HG02852 (cell line): ENCODE measurements at regions not wholly inside any gene's neighbourhood (a gene's known extent, or its start where the extent isn't known, plus 50 kb on each side); places are given as distances from the start of the nearest gene placed in this dataset.

Source experiments
- ATAC-seq: cut with Tn5 transposase; IDR thresholded peaks from one replicate; pipeline ENCODE4 v1.9.1; 2021; ENCODE audit warnings: mild to moderate bottlenecking, moderate library complexity; ENCODE audit not compliant: unreplicated experiment

DNA sequence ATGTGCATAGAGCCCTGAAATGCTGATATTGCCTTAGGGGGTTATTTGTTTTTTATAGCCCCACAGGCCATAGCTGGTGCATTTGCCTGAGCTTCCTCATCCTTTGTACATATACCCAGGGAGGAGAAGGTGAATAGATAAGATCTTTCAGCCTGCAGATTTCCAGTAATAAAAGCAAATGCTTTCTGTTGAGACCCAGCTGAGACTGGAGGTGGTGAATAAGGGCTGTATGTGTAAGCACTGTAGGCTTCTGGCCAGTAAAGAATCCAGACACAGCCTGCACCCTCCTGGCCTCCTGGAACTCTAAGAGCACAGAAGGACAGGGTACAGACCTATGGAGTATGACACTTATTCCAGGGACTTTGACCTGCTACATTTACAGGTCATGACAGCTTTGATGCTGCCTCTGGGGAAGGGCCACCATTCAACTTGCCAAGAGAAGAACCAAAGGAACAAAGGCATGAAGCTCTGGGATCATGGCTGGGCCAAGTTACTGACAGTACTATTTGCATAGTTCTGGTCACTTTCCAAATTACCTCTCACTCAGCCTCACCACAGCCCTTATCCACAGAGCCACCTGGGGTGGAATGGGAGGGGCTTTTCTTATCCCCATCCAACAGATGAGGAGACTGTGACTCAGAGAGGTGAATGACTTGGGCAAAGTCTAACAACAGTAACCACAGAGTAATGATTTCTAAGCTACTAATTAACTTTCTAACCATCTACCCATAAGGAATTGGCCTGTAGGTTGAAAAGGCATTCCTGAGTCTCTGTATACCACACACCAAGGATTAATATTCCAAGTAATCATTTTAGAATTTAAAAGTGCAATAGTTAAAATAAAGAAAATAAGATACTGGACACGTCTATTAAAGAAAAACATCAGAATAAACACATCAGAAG, 604.5 kb upstream of the KLF4 start:
- no peak for ATAC-seq

DNA sequence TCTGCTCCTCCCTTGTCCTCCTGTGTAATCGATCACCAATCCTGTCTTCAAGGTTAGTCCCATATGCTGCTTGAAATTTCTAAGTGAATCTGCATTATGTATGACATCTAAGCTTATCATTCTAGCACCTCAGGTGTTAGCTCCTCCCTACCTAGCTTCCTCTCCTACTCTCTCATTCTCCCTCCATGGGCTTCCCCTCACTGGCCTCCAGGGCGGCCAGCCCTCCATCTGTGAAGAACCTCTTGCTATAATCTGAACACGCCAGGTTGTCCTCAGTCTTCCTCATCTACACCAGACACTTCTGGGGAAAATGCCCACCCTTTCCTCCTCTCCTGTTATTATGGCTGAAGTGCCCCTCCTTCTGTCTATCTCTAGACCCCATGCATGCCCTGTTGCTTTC, 599.3 kb upstream of the KLF4 start:
- no peak for ATAC-seq

DNA sequence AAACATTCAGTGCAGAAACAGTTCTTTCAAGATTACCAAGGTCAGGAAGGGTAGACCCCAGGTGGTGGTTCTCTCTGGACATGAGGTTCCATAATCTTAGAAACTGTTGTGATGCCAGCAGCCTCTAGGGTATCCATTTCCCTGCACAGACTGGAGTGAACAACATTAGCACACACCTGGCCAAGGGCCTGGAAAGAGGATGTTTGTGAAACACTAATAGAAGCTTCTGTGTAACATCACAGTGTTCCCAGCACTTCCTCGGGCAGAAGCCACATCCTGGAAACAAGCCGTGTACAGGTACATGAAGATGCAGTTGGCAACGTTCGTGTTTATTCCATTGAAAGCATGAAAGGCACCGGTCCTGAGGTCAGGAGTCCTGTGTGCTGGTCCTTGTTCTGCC, 598.2 kb upstream of the KLF4 start:
- ATAC-seq = no peak

DNA sequence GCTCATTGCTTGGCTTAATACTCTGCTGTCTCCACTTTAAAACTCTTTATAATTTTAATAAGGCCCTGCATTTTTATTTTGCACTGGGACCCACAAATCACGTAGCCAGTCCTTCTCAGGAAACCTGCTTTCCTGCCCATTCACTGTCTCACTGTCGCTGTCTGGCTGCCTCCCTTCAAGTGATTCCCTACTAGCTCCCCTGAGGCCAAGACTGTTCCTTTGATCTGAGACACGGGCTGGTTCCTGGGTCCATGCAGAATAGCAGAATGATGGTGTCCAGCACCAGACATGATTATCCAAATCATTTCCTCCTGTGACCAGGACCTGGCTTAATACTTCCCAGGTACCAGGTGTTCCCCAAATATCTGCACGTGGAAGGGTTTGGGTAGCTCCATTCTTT, 597.1 kb upstream of the KLF4 start:
- ATAC-seq = no peak

DNA sequence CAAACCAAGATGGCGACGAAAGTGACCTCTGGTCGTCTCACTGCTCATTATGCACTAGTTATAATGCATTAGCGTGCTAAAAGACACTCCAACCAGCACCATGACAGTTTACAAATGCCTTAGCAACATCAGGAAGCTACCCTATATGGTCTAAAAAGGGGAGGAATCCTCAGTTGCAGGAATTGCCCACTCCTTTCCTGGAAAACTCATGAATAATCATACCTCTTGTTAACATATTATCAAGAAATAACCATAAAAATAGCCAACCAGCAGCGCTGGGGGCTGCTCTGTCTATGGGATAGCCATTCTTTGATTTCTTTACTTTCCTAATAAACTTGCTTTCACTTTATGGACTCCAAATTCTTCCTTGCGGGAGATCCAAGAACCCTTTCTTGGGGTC, 595.7 kb upstream of the KLF4 start:
- no peak for ATAC-seq

DNA sequence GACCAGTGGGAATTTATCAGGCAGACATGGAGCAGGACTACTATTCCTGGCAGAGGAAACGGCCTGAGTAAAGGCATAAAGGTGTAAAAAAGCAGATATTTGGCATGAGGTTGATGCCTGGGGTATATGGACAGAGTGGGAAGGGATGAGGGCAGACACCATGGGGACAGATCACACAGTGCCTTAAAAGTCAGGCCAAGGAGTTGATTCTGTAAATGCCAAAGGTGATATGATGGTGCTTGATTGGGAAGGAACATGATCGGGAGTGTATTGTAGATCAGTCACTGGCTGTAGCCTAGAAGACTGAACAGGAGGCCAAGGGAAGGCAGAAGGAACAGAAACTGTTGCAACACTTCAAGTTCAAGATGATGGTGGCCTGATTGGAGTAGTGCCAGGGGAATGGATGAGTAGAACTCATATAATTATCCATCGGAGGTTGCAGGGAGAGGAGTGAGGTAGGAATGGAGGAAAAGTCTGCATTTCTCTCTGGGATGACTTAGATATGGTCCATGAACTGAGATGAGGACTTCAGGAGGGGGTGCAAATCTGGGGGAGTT, 594.3 kb upstream of the KLF4 start:
- no peak for ATAC-seq

DNA sequence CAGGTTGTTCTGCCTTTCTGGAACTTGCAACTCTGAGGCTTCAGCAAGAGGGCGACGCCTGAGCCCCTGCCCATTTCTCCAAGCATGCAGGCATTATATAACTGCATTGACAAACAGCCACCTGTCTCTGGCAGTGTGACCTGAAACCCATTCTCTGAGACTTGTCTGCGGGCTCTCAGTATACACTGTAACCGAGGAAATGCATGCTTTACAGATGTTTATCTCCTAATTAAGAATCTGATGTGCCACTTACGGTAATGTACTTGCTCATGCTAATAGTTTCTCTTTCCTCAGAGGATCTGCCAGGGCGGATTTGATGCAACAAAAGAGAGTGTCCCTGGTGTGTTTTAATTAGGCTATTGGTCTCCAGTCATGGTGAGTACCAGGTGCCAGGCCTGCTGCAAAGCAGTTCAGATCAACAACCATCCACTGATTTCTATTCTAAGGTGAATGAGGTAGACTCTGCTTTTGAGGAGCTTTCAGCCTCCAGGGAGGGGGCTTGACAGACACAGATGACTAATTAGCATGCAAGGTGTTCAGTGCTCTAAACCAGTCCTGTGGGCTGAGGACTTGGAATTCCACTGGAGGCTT, 593.7 kb upstream of the KLF4 start:
- no peak for ATAC-seq

DNA sequence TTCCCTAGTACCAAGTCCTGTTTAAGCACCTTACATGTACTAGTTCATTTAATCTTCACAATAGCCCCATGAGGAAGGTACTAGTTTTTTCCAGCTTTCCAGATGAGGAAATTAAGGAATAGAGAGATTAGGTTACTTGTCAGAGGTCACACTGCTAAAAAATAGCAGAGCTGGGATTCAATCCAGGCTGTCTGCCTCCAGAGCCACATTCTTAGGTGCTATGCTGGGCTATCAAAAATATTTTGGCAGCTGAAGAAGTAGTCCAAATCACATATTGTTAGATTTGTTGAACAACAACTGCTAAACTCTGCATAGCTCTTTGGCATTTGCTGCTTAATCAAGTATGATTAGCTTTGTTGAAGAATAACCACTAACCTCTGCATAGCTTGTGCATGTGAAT, 591.5 kb upstream of the KLF4 start:
- ATAC-seq = no peak

DNA sequence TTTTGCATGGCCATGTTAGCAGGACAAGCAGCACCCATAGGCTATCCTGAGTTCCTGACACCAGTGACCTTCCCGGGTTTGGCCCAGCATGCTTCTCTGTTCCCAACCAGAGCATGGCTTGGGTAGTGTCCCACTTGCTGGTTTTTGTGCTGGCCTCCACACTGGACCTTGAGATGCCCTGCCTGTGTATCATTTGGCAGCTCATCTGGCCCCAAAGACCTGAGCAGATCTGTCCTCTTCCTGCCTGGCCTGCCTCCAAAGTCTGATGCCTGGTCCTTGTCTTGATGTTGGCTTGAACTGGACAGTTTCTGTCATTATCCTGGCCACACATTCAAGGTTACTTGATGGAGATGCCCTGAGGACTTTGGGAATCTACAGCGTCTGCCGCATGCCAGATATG, 590.7 kb upstream of the KLF4 start:
- ATAC-seq = no peak

DNA sequence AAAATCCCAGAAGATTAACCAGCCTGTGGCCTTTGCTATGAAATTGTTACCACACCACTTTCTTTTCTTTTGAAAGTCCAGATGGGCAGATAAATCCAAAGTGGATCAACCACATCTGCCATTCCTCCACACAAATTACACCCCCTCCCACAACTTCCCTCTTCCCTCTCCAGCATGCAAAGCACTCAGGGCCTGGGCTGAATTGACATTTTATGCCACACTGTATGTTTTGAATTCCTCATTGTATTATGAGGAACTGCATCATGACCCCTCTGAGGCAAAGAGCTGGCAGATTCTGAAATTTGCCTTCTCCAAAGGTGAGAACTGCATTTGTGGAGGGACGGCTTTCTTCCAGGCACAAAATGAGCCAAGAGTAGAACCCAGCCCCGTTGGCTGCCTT, 589.2 kb upstream of the KLF4 start:
- no peak for ATAC-seq

DNA sequence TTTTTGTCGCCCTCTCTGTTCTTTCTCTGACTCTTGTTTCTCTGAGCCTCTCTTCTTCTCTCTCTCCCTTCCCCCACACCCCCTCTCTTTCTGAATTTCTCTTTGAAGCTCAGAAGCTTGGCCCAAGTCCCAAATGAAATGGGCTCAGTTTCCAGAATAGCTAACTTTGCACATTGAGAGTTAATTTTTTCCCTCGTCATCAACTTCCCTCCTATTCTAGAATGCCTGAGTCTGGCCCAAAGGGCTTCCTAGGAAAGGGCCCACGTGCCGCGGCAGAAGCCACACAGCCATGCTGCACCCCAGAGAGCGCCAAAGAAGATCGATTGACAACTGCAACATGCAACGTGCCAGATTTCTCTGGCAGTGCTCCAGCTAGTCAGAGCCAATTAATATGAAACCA, 588.8 kb upstream of the KLF4 start:
- ATAC-seq = no peak

DNA sequence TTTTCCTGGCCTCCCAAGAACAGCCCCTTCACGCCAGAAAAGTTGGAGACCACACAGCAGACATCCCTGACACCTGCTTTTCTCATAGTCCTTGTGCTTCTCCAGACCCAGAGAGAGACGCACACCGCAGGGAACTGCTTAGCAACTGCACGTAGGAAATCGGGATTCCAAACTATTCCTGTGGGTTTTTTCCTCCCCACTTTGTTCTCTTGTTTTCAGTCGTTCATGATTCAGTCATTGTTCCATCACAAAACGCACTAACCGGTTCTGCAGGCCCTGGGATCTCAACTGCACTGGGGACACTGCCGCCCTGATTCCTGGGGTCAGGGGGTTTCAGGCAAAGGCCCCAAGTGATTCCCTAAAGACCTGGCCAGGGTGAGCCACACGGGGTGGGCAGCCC, 588.0 kb upstream of the KLF4 start:
- ATAC-seq = no peak

DNA sequence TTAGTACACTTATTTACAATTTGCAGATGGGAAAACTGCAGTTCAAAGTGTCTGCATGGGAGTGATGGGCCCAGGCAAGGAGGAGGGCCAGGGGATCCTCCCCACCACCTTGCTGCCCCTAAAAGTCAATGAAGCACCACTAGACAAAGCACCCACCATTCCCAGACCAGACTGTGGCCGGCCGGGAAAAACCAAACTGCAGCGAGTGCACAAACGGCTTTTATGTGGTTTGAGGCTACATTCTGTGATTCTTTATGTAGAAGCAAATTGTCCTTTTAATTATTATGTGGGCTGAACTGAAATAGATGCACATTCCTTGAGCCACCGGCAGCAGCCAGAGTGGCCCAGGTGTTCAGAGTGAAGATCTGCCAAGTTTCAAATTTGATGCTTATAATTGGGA, 585.3 kb upstream of the KLF4 start:
- ATAC-seq = no peak

DNA sequence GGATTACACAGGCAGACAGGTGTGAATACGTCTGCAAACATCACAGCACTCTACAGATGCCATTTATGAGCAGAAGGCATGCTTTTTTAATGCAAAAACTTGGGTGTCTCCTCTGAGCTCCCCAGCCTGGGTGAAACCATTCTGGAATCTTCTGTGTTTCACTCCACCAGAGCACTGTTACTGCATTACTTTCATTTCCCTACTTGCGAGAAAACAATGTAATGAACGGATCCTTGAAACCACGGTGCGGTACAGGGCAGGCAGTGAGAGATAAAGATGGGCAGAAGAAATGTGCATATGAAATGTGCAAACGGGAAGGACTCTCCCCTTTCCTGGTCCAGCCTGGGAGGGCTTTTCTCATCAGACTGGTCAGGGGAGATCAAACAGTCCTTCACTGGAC, 584.3 kb upstream of the KLF4 start:
- ATAC-seq = no peak

DNA sequence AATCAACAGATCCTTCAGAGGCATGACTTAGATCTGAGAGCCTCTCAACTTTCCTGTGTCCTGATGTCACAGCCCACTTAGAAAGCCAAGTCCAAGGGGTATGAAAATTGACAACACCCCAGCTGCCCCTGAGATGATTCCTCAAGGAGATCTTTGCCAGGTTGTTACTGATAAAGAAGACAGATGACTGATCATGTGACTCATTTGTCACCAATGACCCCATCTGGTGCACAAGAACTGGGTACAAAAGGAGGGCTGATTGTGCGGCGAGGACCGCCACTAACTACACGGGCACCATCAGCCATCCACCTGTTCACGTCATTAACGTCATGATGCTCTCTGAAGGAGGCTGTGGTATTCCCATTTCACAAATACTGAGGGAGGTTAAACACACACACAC, 583.2 kb upstream of the KLF4 start:
- ATAC-seq = no peak

DNA sequence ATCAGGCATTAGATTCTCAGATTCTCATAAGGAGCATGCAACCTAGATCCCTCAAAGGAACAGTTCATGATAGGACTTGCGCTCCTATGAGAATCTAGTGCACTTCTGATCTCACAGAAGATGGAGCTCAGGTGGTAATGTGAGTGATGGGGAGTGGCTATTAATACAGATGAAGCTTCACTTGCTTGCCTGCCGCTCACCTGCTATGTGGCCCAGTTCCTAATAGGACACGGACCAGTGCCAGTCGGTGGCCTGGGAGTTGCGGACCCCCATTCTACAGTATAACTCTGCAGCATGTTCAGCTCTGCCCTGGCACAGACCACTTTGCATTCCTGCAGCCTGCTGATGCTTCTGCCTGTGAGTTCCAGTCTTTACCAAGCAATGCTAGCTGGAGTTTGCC, 581.3 kb upstream of the KLF4 start:
- ATAC-seq = no peak

DNA sequence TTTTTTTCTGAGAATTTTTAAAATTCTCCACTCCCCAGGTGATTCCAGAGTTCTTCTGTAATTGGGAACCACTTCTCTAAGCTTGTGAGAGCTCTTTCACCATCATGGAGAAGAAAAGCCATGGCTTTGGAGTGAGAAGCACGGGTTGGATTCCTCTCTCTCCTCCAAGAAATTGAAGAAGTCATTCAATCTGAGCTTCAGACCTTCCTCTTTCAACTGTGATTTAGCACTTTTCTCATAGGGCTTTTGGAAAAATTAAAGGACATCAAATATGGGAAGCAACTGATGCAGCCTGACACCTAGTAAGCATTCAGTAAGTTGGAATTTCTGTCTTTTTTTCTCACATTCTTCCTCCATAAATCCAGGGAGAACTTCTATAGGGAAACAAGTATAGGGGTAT, 580.4 kb upstream of the KLF4 start:
- ATAC-seq = no peak

DNA sequence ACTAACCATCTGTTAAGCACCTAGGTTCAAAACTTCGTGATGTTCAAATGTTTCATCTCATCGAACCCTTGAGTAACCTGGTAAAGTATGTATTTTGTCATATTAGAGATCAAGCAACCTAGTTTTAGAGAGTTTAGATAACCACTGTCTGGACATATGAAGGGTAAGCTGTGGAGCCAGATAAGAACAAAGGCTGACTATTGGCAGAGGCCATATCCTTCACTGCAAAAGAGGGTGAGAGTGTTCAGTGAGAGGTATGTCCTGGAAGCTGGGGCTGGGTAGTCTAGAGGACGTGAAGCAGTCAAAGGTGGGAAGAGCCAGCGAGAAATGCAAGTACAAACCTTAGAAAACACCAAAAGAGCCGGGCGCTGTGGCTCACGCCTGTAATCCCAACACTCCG, 573.1 kb upstream of the KLF4 start:
- no peak for ATAC-seq

DNA sequence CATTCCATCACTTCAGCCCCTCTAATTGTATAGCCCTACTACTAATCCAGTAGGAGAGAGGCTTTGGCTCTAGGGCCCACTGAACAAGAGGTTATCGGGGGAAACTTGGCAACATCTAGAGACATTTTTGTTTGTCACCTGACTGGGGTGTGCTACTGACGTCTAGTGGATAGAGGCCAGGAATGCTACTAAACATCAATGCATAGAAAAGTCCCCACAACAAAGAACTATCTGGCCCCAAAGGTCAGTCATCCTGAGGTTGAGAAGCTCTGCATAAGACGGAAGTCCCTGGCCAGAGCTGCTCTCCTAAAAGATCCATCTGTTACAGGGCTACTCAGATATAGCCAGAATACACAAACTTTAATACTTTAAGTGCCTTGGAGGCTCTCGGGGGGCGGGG, 570.6 kb upstream of the KLF4 start:
- ATAC-seq = no peak

DNA sequence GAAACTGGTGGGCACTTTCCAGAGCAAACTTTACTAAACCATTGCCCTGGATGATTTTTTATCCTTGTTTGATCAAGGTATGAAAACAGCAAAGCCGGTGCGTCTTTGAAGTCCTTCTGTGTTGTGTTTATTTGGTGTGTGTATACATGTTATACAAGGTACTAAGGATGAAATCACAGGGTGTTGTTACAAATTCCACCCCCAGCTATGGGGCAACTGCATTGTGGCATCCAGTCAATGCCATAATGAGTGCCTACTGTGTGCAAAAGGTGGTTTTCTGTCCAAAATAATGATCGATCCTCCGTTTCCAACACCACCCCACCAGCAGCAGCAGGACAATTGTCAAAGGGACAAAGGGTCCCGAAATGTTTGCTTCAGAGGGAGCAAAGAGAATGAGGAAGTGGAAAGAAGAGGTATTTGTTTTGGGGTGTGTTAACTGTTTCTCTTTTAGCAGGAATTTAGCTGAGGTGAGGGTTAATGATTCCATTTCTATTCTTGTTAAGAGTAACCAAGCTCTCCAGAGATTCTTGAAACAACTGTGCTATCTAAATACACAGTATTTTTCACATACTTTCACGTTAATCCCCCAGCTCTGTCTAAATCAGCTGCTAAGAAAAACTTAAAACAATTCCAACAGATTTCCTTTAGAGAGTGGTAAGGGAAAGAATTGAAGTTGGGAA, 568.7 kb upstream of the KLF4 start:
- no peak for ATAC-seq

DNA sequence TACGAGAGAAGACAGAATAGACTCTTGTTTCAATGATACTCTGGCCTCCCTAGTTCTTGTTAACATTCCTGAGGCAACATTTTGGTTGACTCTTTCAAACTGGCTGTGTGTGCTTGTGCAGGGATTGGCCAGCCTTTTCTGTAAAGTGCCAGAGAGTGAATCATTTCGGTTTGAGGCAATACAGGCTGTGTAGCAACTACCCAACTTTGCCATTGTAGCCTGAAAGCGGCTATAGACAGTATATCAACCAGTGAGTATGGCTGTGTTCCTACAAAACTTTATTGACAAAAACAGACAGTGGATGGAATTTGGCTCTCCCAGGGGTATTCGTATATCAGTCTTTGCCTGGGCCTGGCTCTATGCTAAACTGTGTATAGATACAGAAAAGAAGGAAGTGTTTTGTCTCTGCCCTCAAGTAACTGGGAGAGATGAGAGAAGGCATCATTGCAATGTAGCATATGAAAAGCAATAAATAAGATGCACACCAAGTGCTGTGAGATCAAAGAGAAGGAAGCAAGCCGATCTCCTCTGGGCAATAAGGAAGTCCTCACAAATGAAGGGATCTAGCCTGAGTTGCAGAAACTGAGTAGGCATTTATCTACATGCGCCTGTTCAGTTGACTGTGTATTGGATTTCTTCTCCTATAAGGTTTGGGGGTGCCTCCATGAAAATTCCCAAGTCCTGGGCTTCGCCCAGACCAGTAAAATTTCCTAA, 568.0 kb upstream of the KLF4 start:
- ATAC-seq = no peak
